Activated naive CD4-positive, alpha-beta T cell treated with anti-CD3 and anti-CD28 coated beads, Interleukin-2, amount 50 U/mL, for 16 hours (primary cell): ENCODE measurements at regions not wholly inside any gene's neighbourhood (a gene's known extent, or its start where the extent isn't known, plus 50 kb on each side); places are given as distances from the start of the nearest gene placed in this dataset.
"Not testable (repeated sequence)": the region's sequence is repeated elsewhere in the genome, so short reads cannot be mapped to it uniquely, and the experiment has no call there.

Source experiments
- DNase-seq: peaks from one replicate; pipeline ENCODE4 v3.0.0-alpha.2; 2020

- DNase-seq, result not testable (repeated sequence)
Measured at GRCh38 chr5:93213111-93213794, 367.8 kb downstream of the NR2F1-AS1 start.

- no peak for DNase-seq
Measured at GRCh38 chr5:93209476-93209875, 371.5 kb downstream of the NR2F1-AS1 start.

- no peak for DNase-seq
Measured at GRCh38 chr5:93208141-93208751, 372.8 kb downstream of the NR2F1-AS1 start.

GRCh38 chr5:93206203-93206602 is 374.8 kb downstream of the NR2F1-AS1 start:
- no peak for DNase-seq

- DNase-seq, result no peak
Measured at GRCh38 chr5:93201061-93201460, 380.0 kb downstream of the NR2F1-AS1 start.

- DNase-seq, result no peak
Measured at GRCh38 chr5:93196986-93197385, 384.0 kb downstream of the NR2F1-AS1 start.

GRCh38 chr5:93193431-93194347 is 387.3 kb downstream of the NR2F1-AS1 start:
- DNase-seq, result no peak

GRCh38 chr5:93192683-93193082 is 388.3 kb downstream of the NR2F1-AS1 start:
- DNase-seq, result no peak

GRCh38 chr5:93192087-93192486 is 388.9 kb downstream of the NR2F1-AS1 start:
- DNase-seq, result no peak

GRCh38 chr5:93191035-93191817 is 389.8 kb downstream of the NR2F1-AS1 start:
- DNase-seq, result no peak

- DNase-seq, result no peak
Measured at GRCh38 chr5:93189707-93190120, 391.3 kb downstream of the NR2F1-AS1 start.

- DNase-seq, result no peak
Measured at GRCh38 chr5:93188876-93189485, 392.0 kb downstream of the NR2F1-AS1 start.

GRCh38 chr5:93186076-93186682 is 394.8 kb downstream of the NR2F1-AS1 start:
- no peak for DNase-seq

GRCh38 chr5:93184041-93184440 is 397.0 kb downstream of the NR2F1-AS1 start:
- DNase-seq, result no peak

- no peak for DNase-seq
Measured at GRCh38 chr5:93179466-93179865, 401.6 kb downstream of the NR2F1-AS1 start.

- no peak for DNase-seq
Measured at GRCh38 chr5:93174930-93175329, 406.1 kb downstream of the NR2F1-AS1 start.

- no peak for DNase-seq
Measured at GRCh38 chr5:93165559-93165958, 415.5 kb downstream of the NR2F1-AS1 start.

GRCh38 chr5:93164690-93165089 is 416.3 kb downstream of the NR2F1-AS1 start:
- no peak for DNase-seq

GRCh38 chr5:93163010-93163663 is 417.9 kb downstream of the NR2F1-AS1 start:
- no peak for DNase-seq

- DNase-seq, result no peak
Measured at GRCh38 chr5:93161661-93162654, 419.1 kb downstream of the NR2F1-AS1 start.
